GM18505 (cell line): ENCODE measurements at regions not wholly inside any gene's neighbourhood (a gene's known extent, or its start where the extent isn't known, plus 50 kb on each side); places are given as distances from the start of the nearest gene placed in this dataset.
"Not testable (repeated sequence)": the region's sequence is repeated elsewhere in the genome, so short reads cannot be mapped to it uniquely, and the experiment has no call there.

Experiments used
- ATAC-seq: cut with Tn5 transposase; IDR thresholded peaks from one replicate; pipeline ENCODE4 v1.9.1; 2021; ENCODE audit not compliant: unreplicated experiment
- POLR2A ChIP-seq: IDR thresholded peaks from 4 replicates; pipeline ENCODE4 v1.6.1; 2011; ENCODE audit warnings: borderline replicate concordance; ENCODE audit not compliant: insufficient read depth, insufficient read length; ENCODE audit errors: extremely low read depth

GRCh38 chr12:28079539-28079938, 107.0 kb upstream of the PTHLH start:
- no peak for ATAC-seq
- no peak for TF ChIP-seq POLR2A

GRCh38 chr12:28082096-28082495, 108.2 kb upstream of the CCDC91 start:
- ATAC-seq: no peak
- TF ChIP-seq POLR2A: no peak

- TF ChIP-seq POLR2A: no peak
- ATAC-seq: no peak
Measured at GRCh38 chr12:28083840-28084678, 106.2 kb upstream of the CCDC91 start.

GRCh38 chr12:28086521-28087155, 103.6 kb upstream of the CCDC91 start:
- ATAC-seq: peak; percentile 55

GRCh38 chr12:28088566-28089272, 101.5 kb upstream of the CCDC91 start:
- no peak for ATAC-seq
- TF ChIP-seq POLR2A: no peak

More at GRCh38 chr12:28086521-28087155, 103.6 kb upstream of the CCDC91 start:
- no peak for TF ChIP-seq POLR2A

GRCh38 chr12:28089338-28089737, 100.9 kb upstream of the CCDC91 start:
- no peak for TF ChIP-seq POLR2A
- ATAC-seq: no peak

DNA sequence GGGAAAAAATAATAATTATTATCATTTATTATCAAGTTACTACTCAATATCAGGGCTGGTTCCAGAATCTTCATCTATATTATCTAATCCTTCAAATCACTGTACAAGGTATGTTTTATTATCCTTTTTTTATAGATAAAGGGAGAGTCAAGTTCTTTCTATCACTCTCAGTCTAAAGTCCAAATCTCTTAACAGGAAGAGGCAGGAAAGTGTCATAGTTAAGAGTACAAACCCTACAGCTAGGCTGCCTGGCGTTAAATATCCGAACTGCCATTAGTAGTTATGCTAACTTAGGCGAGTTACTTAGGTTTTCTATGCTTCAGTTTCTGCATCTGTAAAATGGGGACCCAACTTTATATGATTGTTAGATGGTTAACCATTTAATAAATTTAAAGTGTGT, 99.4 kb upstream of the CCDC91 start:
- no peak for TF ChIP-seq POLR2A
- no peak for ATAC-seq

- no peak for ATAC-seq
- no peak for TF ChIP-seq POLR2A
Measured at GRCh38 chr12:28092396-28092795, 97.9 kb upstream of the CCDC91 start.

GRCh38 chr12:28096649-28097048, 93.6 kb upstream of the CCDC91 start:
- TF ChIP-seq POLR2A: no peak

GRCh38 chr12:28097221-28097620, 93.0 kb upstream of the CCDC91 start:
- no peak for ATAC-seq
- TF ChIP-seq POLR2A: no peak

More at GRCh38 chr12:28096649-28097048, 93.6 kb upstream of the CCDC91 start:
- ATAC-seq: no peak

DNA sequence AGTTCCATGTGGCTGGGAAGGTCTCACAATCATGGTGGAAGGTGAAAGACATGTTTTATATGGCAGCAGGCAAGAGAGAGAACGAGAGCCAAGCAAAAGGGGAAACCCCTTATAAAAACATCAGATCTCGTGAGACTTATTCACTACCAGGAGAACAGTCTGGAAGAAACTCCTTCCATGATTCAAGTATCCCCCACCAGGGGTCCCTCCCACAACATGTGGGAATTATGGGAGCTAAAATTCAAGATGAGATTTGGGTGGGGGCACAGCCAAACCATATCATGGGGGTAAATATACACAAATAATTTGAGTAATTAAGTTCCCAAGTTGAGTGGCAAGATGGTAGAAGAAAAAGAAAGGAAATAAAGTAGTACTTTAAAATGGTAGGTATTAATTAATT, 91.0 kb upstream of the CCDC91 start:
- ATAC-seq: not testable (repeated sequence)

GRCh38 chr12:28099871-28100270, 90.4 kb upstream of the CCDC91 start:
- no peak for ATAC-seq
- TF ChIP-seq POLR2A: no peak

DNA sequence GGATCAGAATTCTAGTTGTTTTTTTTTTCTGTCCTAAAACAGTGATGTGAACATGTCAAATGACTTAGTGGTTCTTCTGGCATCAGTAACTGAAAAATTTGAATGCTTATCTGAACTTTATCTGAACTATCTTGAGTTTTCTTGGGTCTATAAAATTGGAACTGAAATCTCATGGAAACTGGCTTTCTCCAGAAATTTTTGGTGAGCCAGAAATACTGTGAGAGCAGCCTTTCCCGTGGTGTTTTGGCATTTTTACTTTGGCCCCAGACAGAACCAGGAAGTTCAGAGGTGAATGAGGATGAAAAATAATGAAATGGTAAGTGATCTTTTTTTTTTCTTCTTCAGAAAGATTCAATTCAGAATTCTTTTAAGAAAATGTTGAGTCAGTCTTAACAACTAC, 89.5 kb upstream of the CCDC91 start:
- no peak for TF ChIP-seq POLR2A
- no peak for ATAC-seq

DNA sequence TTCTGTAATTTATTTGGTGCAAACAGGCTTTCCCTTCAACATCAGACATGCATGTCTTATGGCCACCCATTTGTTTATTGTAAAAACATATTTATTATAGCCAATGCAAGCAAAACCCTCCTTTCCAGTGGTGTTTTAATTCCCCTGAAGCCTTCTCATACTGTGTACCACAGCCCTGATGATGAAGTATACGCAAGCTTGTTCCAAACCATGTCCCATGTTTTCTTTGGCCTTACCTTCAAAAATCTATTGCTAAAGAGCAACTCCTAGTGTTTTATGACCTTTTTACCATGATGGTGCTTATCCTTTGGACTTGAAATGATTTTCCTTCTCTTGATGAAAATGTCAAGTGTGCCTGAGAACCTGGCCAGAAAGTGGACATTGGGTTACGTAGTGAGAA, 85.9 kb upstream of the CCDC91 start:
- no peak for ATAC-seq

More for the DNA sequence above, 85.9 kb upstream of the CCDC91 start:
- no peak for TF ChIP-seq POLR2A
